Vagina (tissue), 2 donors: ENCODE measurements at regions not wholly inside any gene's neighbourhood (a gene's known extent, or its start where the extent isn't known, plus 50 kb on each side); places are given as distances from the start of the nearest gene placed in this dataset.

ENCODE experiments used
- DNase-seq, 2 donors: peaks; one replicate each; pipeline ENCODE4 v3.0.0-alpha.2; 2017; ENCODE audit errors: extremely low spot score in 2 of 2
- H3K27ac ChIP-seq: fragments of 200-600 bp; sonication (generic); one replicate; pipeline ENCODE4 v1.5.1; 2019
- H3K27me3 ChIP-seq: fragments of 200-600 bp; sonication (generic); one replicate; pipeline ENCODE4 v1.5.1; 2019
- H3K36me3 ChIP-seq, 2 donors: fragments of 200-600 bp; sonication (generic); one replicate each; pipeline ENCODE4 v1.5.1; 2017 to 2019
- H3K4me1 ChIP-seq: fragments of 200-600 bp; sonication (generic); one replicate; pipeline ENCODE4 v1.5.1; 2019
- H3K4me3 ChIP-seq, 2 donors: fragments of 200-600 bp; sonication (generic); 1 replicate in 1 of 2; 2 replicates in 1 of 2; pipeline ENCODE4 v1.5.1; 2016 to 2019
- H3K9me3 ChIP-seq: fragments of 200-600 bp; sonication (generic); one replicate; pipeline ENCODE4 v1.5.1; 2019
- POLR2A ChIP-seq, 2 donors: fragments of 450-650 bp; IDR thresholded peaks; one replicate each; pipeline ENCODE4 v1.6.1; 2017; ENCODE audit warnings: antibody characterized with exemption in 2 of 2, mild to moderate bottlenecking in 2 of 2, moderate library complexity in 2 of 2
- POLR2AphosphoS5 ChIP-seq, 2 donors: sonication (generic); formaldehyde crosslinking; IDR thresholded peaks; one replicate each; pipeline ENCODE4 v1.9.0; 2017; ENCODE audit warnings: antibody characterized with exemption in 2 of 2, mild to moderate bottlenecking in 2 of 2, low read depth in 1 of 2; ENCODE audit not compliant: insufficient read depth in 1 of 2
- intact Hi-C: fragments of 100-400 bp; cut with DNase I; formaldehyde crosslinking; loops from one replicate; pipeline ENCODE4 v1.15.1; 2023
- TF ChIP-seq, protein P1 (sequence below), 3 experiments: fragments of 450-650 bp in 2 of 3; fragments of 200-600 bp in 1 of 3; sonication (generic) in 1 of 3; IDR thresholded peaks; one replicate each; pipeline ENCODE4 v1.5.1; 2017 to 2019; ENCODE audit warnings: antibody characterized with exemption in 3 of 3, mild to moderate bottlenecking in 2 of 3, moderate library complexity in 2 of 3

- TF ChIP-seq, protein P1, sequence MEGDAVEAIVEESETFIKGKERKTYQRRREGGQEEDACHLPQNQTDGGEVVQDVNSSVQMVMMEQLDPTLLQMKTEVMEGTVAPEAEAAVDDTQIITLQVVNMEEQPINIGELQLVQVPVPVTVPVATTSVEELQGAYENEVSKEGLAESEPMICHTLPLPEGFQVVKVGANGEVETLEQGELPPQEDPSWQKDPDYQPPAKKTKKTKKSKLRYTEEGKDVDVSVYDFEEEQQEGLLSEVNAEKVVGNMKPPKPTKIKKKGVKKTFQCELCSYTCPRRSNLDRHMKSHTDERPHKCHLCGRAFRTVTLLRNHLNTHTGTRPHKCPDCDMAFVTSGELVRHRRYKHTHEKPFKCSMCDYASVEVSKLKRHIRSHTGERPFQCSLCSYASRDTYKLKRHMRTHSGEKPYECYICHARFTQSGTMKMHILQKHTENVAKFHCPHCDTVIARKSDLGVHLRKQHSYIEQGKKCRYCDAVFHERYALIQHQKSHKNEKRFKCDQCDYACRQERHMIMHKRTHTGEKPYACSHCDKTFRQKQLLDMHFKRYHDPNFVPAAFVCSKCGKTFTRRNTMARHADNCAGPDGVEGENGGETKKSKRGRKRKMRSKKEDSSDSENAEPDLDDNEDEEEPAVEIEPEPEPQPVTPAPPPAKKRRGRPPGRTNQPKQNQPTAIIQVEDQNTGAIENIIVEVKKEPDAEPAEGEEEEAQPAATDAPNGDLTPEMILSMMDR (IDR thresholded peaks at IDR 0.05) = no peak
- TF ChIP-seq POLR2AphosphoS5 (IDR thresholded peaks at IDR 0.05; ENCODE audit: insufficient read depth in 1 of 2, low read depth in 1 of 2) (no peak), POLR2A (IDR thresholded peaks at IDR 0.05) (no peak)
- no peak for DNase-seq
- Histone ChIP-seq H3K4me1 (no peaks in the 10 kb centered on the region), H3K36me3 (no peaks in the 10 kb centered on the region), H3K4me3 (no peak overlapping the region), H3K27ac (no peak overlapping the region), H3K27me3 (no peaks in the 10 kb centered on the region), H3K9me3 (no peaks in the 10 kb centered on the region)
- intact Hi-C loops = no loop called here
Measured at GRCh38 chr15:93360976-93361375, 272.0 kb upstream of the RGMA start.

DNA sequence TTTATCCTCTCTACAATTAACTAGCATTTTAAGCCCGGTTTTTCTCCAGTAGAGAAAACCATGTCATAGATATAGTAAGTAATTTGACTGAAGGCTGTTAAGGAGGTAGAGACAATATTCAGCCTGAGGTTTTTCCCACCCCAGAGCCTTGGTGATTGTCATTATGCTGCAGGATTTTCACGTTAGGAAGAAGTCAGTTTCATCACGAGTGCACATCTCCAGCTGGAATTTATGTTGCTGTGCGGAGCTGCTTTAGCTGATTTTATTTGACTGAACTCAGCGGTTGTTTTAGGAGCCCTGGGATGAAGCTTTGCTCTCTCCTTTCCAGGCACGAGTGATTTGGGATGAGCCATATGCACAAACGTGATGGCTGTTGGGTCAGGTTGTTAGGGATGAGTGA is 271.3 kb upstream of the RGMA start:
- Histone ChIP-seq H3K27ac (peak overlapping the region; percentile 23), H3K4me3 (no peak overlapping the region), H3K27me3 (no peaks in the 10 kb centered on the region), H3K36me3 (no peaks in the 10 kb centered on the region), H3K4me1 (no peaks in the 10 kb centered on the region), H3K9me3 (no peaks in the 10 kb centered on the region)
- DNase-seq = no peak
- intact Hi-C loops = no loop called here
- TF ChIP-seq POLR2A (IDR thresholded peaks at IDR 0.05) (no peak), POLR2AphosphoS5 (IDR thresholded peaks at IDR 0.05; ENCODE audit: insufficient read depth in 1 of 2, low read depth in 1 of 2) (no peak)
- TF ChIP-seq, protein P1 (IDR thresholded peaks at IDR 0.05) = no peak

DNA sequence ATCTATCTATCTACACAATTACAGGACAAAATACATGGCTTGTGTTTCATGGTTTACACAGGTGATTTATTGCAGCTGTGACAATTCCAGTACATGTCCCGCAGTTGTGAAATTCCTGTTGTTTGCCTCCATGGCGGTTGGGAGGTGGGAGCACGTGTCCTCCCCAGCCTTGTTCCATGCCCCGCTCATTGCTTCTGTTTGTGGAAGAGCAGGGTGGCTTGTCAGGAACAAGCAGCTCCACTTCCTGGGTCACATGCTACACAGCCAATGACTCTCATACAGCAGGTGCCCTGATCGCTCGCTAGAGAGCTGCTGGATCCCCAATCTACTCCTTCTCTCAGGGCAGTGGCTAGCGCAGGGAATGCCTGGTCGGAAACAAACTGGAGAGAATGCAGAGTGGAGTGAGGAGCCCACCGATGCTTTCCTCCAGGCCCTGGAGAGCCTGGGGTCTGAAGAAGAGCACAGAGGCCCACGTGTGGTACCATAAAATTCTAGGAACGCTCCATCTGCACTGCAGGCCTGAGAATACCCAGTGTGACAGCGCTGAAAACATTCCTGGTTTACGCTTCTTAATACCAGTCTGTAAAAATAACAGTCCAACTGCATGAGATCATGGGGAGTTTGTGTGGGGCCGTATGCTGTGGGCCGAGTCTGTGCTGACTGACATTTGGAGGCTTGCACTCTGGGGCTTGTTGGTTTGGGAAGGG is 270.6 kb upstream of the RGMA start:
- TF ChIP-seq POLR2A (IDR thresholded peaks at IDR 0.05) = no peak
- TF ChIP-seq, protein P1 (IDR thresholded peaks at IDR 0.05) = no peak
- no peak for TF ChIP-seq POLR2AphosphoS5 (IDR thresholded peaks at IDR 0.05; ENCODE audit: insufficient read depth in 1 of 2, low read depth in 1 of 2)
- Histone ChIP-seq H3K4me1 (no peaks in the 10 kb centered on the region), H3K27ac (peak overlapping the region; percentile 55), H3K36me3 (no peaks in the 10 kb centered on the region), H3K27me3 (no peaks in the 10 kb centered on the region), H3K9me3 (no peaks in the 10 kb centered on the region), H3K4me3 (no peak overlapping the region)
- intact Hi-C loops = no loop called here
- DNase-seq = no peak

DNA sequence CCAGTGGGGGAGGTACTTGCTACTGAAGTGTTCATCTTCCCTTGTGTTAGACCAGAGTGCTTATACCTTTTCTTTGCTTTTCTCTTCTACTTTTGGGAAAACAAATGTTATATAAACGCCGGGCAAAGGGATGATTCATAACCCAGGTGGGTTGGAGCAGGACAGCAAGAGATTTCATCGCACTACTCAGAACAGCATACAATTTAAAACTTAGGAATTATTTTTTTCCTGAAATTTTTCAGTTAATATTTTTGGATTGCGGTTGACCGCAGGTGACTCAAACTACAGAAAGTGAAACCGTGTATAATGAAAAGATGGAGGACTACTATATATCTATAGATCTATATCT is 270.0 kb upstream of the RGMA start:
- Histone ChIP-seq H3K27me3 (no peaks in the 10 kb centered on the region), H3K36me3 (no peaks in the 10 kb centered on the region), H3K27ac (no peak overlapping the region), H3K4me3 (no peak overlapping the region), H3K9me3 (no peaks in the 10 kb centered on the region), H3K4me1 (no peaks in the 10 kb centered on the region)
- intact Hi-C loops = no loop called here
- TF ChIP-seq, protein P1 (IDR thresholded peaks at IDR 0.05) = no peak
- TF ChIP-seq POLR2A (IDR thresholded peaks at IDR 0.05) = no peak
- TF ChIP-seq POLR2AphosphoS5 (IDR thresholded peaks at IDR 0.05; ENCODE audit: insufficient read depth in 1 of 2, low read depth in 1 of 2) = no peak
- no peak for DNase-seq

GRCh38 chr15:93358166-93359059 is 269.4 kb upstream of the RGMA start:
- Histone ChIP-seq H3K36me3 (no peaks in the 10 kb centered on the region), H3K27me3 (no peaks in the 10 kb centered on the region), H3K4me3 (no peak overlapping the region), H3K9me3 (no peaks in the 10 kb centered on the region), H3K4me1 (no peaks in the 10 kb centered on the region), H3K27ac (no peak overlapping the region)
- no peak for DNase-seq
- TF ChIP-seq POLR2AphosphoS5 (IDR thresholded peaks at IDR 0.05; ENCODE audit: insufficient read depth in 1 of 2, low read depth in 1 of 2) (no peak), POLR2A (IDR thresholded peaks at IDR 0.05) (no peak)
- TF ChIP-seq, protein P1 (IDR thresholded peaks at IDR 0.05) = no peak
- intact Hi-C loops = no loop called here
